Endothelial cell of umbilical vein (primary cell): ENCODE measurements at regions not wholly inside any gene's neighbourhood (a gene's known extent, or its start where the extent isn't known, plus 50 kb on each side); places are given as distances from the start of the nearest gene placed in this dataset.

Experiments
- BruUV-seq: library from RNA; stranded (reverse); fragments of 400-500 nt; replicated peaks from 2 replicates; lab custom pipeline; 2021; lab: Mats Ljungman, UMichigan
- CTCF ChIA-PET: fragments of 300-600, 350-600 bp; sonication (Branson Sonifier 250); formaldehyde crosslinking; loops from one replicate; lab custom pipeline; 2021; ENCODE audit warnings: antibody characterized with exemption, inconsistent platforms; lab: Charles Lee
- POLR2A ChIA-PET: fragments of 300-600, 350-600 bp; sonication (Branson Sonifier 250); formaldehyde crosslinking; loops from one replicate; lab custom pipeline; 2021; ENCODE audit warnings: antibody characterized with exemption, inconsistent platforms; lab: Charles Lee
- DNase-seq: peaks from one replicate; pipeline ENCODE4 v3.0.0-alpha.2; 2011; ENCODE audit warnings: low read depth, low spot score
- FAIRE-seq: peaks from 2 replicates; lab custom pipeline; 2011; peaks lifted over from hg19 to GRCh38; lab: Jason Lieb, UNC
- H2AFZ ChIP-seq: 2 replicates; pipeline ENCODE4 v1.6.0; 2012; ENCODE audit warnings: low read depth, low read length, control low read depth, inconsistent platforms
- H3K27ac ChIP-seq: 2 replicates; pipeline ENCODE4 v1.5.1; 2011; ENCODE audit warnings: low read depth, mild to moderate bottlenecking, control low read depth, low read length, moderate library complexity; ENCODE audit not compliant: insufficient read depth
- H3K27me3 ChIP-seq, 2 experiments: 2 replicates each; pipeline versions ENCODE4 v1.6.0 to v1.6.1; 2011; ENCODE audit warnings: low read length in 2 of 2, mixed read lengths in 1 of 2; ENCODE audit not compliant: control insufficient read depth in 2 of 2, insufficient read depth in 2 of 2
- H3K36me3 ChIP-seq, 2 experiments: 2 replicates in 1 of 2; 3 replicates in 1 of 2; pipeline ENCODE4 v1.5.1; 2011; ENCODE audit warnings: low read length in 2 of 2, mild to moderate bottlenecking in 1 of 2, moderate library complexity in 1 of 2; ENCODE audit not compliant: control insufficient read depth in 2 of 2, insufficient read depth in 2 of 2; ENCODE audit errors: extremely low read depth in 1 of 2
- H3K4me1 ChIP-seq: 3 replicates; pipeline ENCODE4 v1.5.1; 2011; ENCODE audit warnings: mild to moderate bottlenecking, low read length; ENCODE audit not compliant: control insufficient read depth, insufficient read depth; ENCODE audit errors: extremely low read depth
- H3K4me2 ChIP-seq: 2 replicates; pipeline ENCODE4 v1.6.1; 2011; ENCODE audit warnings: low read length, control low read depth, mixed read lengths; ENCODE audit not compliant: insufficient read depth
- H3K4me3 ChIP-seq, 3 experiments: fragments of 200-600 bp in 1 of 3; sonication (generic), shearing (Covaris generic) in 1 of 3; replicated peaks in 1 of 3; 2 replicates each; pipeline ENCODE4 v1.5.1; 2011 to 2016; ENCODE audit warnings: control low read depth in 3 of 3, low read length in 3 of 3, mild to moderate bottlenecking in 2 of 3, inconsistent platforms in 1 of 3, low read depth in 1 of 3, moderate library complexity in 1 of 3; ENCODE audit not compliant: insufficient read depth in 1 of 3
- H3K79me2 ChIP-seq: 2 replicates; pipeline ENCODE4 v1.6.0; 2012; ENCODE audit warnings: low read length, inconsistent platforms; ENCODE audit not compliant: control insufficient read depth, insufficient read depth
- H3K9ac ChIP-seq: replicated peaks from 2 replicates; pipeline ENCODE3; 2011; ENCODE audit warnings: low read length, control low read depth; ENCODE audit not compliant: insufficient read depth; ENCODE audit errors: extremely low read depth
- H3K9me1 ChIP-seq: replicated peaks from 3 replicates; pipeline ENCODE4 v1.6.0; 2011; ENCODE audit warnings: mild to moderate bottlenecking, low read length; ENCODE audit not compliant: control insufficient read depth, insufficient read depth; ENCODE audit errors: extremely low read depth
- H3K9me3 ChIP-seq: replicated peaks from 2 replicates; pipeline ENCODE4 v1.5.1; 2012; ENCODE audit warnings: low read length, inconsistent platforms; ENCODE audit not compliant: control insufficient read depth, insufficient read depth
- H4K20me1 ChIP-seq: replicated peaks from 2 replicates; pipeline ENCODE3; 2011; ENCODE audit warnings: mild to moderate bottlenecking, low read length; ENCODE audit not compliant: control insufficient read depth, insufficient read depth; ENCODE audit errors: extremely low read depth
- EZH2 ChIP-seq: IDR thresholded peaks from 2 replicates; pipeline ENCODE4 v1.6.1; 2012; ENCODE audit warnings: borderline replicate concordance, low read depth, mild to moderate bottlenecking, moderate library complexity, low read length, inconsistent platforms; ENCODE audit not compliant: severe bottlenecking
- FOS ChIP-seq: IDR thresholded peaks from 2 replicates; pipeline ENCODE4 v1.6.1; 2011; ENCODE audit warnings: mild to moderate bottlenecking, low read length, moderate library complexity, borderline replicate concordance; ENCODE audit not compliant: insufficient read depth
- GATA2 ChIP-seq: IDR thresholded peaks from 2 replicates; pipeline ENCODE4 v1.7.0; 2011; ENCODE audit warnings: low read depth, mild to moderate bottlenecking, moderate library complexity, mixed read lengths, low read length; ENCODE audit not compliant: insufficient read length, insufficient read depth
- JUN ChIP-seq: IDR thresholded peaks from 2 replicates; pipeline ENCODE4 v1.6.1; 2011; ENCODE audit warnings: borderline replicate concordance, low read depth; ENCODE audit not compliant: insufficient read length, insufficient read depth
- MAX ChIP-seq: IDR thresholded peaks from 2 replicates; pipeline ENCODE4 v1.6.1; 2011; ENCODE audit not compliant: insufficient read depth, insufficient read length
- MYC ChIP-seq: IDR thresholded peaks from one replicate; pipeline ENCODE4 v1.6.1; 2011; ENCODE audit warnings: mild to moderate bottlenecking, low read depth, low read length
- POLR2A ChIP-seq: IDR thresholded peaks from 2 replicates; pipeline ENCODE4 v1.6.1; 2012; ENCODE audit warnings: low read depth, mild to moderate bottlenecking, control low read depth, low read length
- POLR2AphosphoS5 ChIP-seq: IDR thresholded peaks from 2 replicates; pipeline ENCODE4 v1.6.1; 2012; ENCODE audit warnings: low read depth, mild to moderate bottlenecking, control low read depth, low read length, moderate library complexity; ENCODE audit not compliant: insufficient read depth
- dilution Hi-C: fragments of 300-500 bp; cut with MboI; formaldehyde crosslinking; loops from one replicate; pipeline ENCODE4 v1.15.0; 2019; ENCODE audit warnings: low sequenced_read_pairs; ENCODE audit not compliant: extremely low pct_ligation_motif_present
- intact Hi-C: fragments of 100-400 bp; cut with micrococcal nuclease; formaldehyde crosslinking; loops from one replicate; pipeline ENCODE4 v1.10.0; 2022
- TF ChIP-seq, protein P1 (sequence below), 2 donors: IDR thresholded peaks; 1 replicate in 1 of 2; 2 replicates in 1 of 2; pipeline ENCODE4 v1.5.1; 2011; ENCODE audit warnings: low read length in 2 of 2, mild to moderate bottlenecking in 2 of 2, moderate library complexity in 2 of 2, control low read depth in 1 of 2, inconsistent platforms in 1 of 2, low read depth in 1 of 2; ENCODE audit not compliant: insufficient read depth in 1 of 2; ENCODE audit errors: extremely low read depth in 1 of 2

DNA sequence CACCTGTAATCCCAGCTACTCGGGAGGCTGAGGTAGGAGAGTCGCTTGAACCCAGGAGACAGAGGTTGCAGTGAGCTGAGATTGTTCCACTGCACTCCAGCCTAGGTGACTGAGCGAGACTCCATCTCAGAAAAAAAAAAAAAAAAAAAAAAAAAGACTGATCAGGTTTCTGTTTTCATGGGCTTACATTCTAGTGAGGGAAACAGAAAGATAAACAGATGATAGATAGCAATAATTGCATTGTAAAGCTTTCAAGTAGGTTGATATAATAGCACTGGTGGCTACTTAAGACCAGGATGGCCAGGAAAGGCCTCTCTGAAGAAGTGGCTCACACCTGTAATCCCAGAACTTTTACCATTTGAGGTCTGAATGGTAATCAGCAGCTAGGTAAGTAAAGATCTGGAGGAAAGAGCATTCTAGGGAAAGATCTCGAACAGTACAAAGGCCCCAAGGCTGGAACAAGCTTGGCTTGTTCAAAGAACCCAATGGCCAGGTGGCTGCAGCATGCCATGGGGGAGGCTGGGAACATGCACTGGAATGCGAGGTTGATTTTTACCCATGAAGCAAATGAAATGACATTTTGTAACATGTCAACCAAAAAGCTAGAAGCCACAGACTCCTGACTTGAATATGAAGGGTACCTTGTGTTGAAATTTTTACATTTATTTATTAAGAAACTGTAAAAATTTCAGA is 108.3 kb upstream of the DHX40 start:
- Histone ChIP-seq H3K9ac (no peak overlapping the region), H3K4me2 (no peak overlapping the region), H3K9me3 (no peaks in the 10 kb centered on the region), H3K4me1 (no peaks in the 10 kb centered on the region), H3K4me3 (no peak overlapping the region), H3K27ac (no peak overlapping the region), H3K36me3 (no peaks in the 10 kb centered on the region), H3K27me3 (no peaks in the 10 kb centered on the region), H4K20me1 (no peaks in the 10 kb centered on the region), H3K79me2 (no peaks in the 10 kb centered on the region), H2AFZ (no peak overlapping the region), H3K9me1 (no peaks in the 10 kb centered on the region)
- intact Hi-C loops (no loop called here), dilution Hi-C loops (no loop called here)
- no peak for DNase-seq
- FAIRE-seq = no peak
- no peak for TF ChIP-seq MYC
- TF ChIP-seq EZH2 = no peak
- TF ChIP-seq POLR2AphosphoS5 = no peak
- TF ChIP-seq FOS = no peak
- TF ChIP-seq JUN = no peak
- no peak for TF ChIP-seq POLR2A
- no TSS peak for BruUV-seq
- ChIA-PET CTCF (interaction anchor here (0.6 kb wide), 1 partner anchor 219 kb away, joined by 3 read pairs; no protein-coding TSS in a partner anchor), POLR2A (interaction anchor here (0.7 kb wide), 2 partner anchors 128 to 993 kb away, joined by 6 to 12 read pairs; no protein-coding TSS in a partner anchor)

- no peak overlapping the region for H3K4me2 ChIP-seq
- H4K20me1 ChIP-seq = no peaks in the 10 kb centered on the region
- ChIA-PET CTCF (interaction anchor here (1.3 to 1.7 kb wide), 4 partner anchors 10 to 59 kb away, joined by 3 to 6 read pairs (median 4); no protein-coding TSS in a partner anchor), POLR2A (no interaction called here)
- H3K9me1 ChIP-seq = no peaks in the 10 kb centered on the region
- TF ChIP-seq POLR2AphosphoS5 = no peak
- TF ChIP-seq GATA2 = no peak
- no peak for TF ChIP-seq JUN
- no peak for TF ChIP-seq MAX
- TF ChIP-seq POLR2A = no peak
- TF ChIP-seq, protein P1, sequence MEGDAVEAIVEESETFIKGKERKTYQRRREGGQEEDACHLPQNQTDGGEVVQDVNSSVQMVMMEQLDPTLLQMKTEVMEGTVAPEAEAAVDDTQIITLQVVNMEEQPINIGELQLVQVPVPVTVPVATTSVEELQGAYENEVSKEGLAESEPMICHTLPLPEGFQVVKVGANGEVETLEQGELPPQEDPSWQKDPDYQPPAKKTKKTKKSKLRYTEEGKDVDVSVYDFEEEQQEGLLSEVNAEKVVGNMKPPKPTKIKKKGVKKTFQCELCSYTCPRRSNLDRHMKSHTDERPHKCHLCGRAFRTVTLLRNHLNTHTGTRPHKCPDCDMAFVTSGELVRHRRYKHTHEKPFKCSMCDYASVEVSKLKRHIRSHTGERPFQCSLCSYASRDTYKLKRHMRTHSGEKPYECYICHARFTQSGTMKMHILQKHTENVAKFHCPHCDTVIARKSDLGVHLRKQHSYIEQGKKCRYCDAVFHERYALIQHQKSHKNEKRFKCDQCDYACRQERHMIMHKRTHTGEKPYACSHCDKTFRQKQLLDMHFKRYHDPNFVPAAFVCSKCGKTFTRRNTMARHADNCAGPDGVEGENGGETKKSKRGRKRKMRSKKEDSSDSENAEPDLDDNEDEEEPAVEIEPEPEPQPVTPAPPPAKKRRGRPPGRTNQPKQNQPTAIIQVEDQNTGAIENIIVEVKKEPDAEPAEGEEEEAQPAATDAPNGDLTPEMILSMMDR (IDR thresholded peaks at IDR 0.05; ENCODE audit: extremely low read depth in 1 of 2, insufficient read depth in 1 of 2, low read depth in 1 of 2, low read length in 2 of 2) = no peak
- no peak for TF ChIP-seq EZH2
- TF ChIP-seq MYC = no peak
- TF ChIP-seq FOS = no peak
- H3K9ac ChIP-seq = no peak overlapping the region
- no peaks in the 10 kb centered on the region for H3K9me3 ChIP-seq
- H3K27me3 ChIP-seq = no peaks in the 10 kb centered on the region
- H3K4me1 ChIP-seq = no peaks in the 10 kb centered on the region
- no peak for FAIRE-seq
- no peaks in the 10 kb centered on the region for H3K79me2 ChIP-seq
- dilution Hi-C loops = no loop called here
- H3K4me3 ChIP-seq = no peak overlapping the region
- no TSS peak for BruUV-seq
- H2AFZ ChIP-seq = no peak overlapping the region
- no peak overlapping the region for H3K27ac ChIP-seq
- no peaks in the 10 kb centered on the region for H3K36me3 ChIP-seq
- DNase-seq = no peak
- intact Hi-C loops = no loop called here
Measured at GRCh38 chr17:59462385-59462784, 103.0 kb upstream of the DHX40 start.
